ENCODE measurements at regions not wholly inside any gene's neighbourhood (a gene's known extent, or its start where the extent isn't known, plus 50 kb on each side); places are given as distances from the start of the nearest gene placed in this dataset.

DNA sequence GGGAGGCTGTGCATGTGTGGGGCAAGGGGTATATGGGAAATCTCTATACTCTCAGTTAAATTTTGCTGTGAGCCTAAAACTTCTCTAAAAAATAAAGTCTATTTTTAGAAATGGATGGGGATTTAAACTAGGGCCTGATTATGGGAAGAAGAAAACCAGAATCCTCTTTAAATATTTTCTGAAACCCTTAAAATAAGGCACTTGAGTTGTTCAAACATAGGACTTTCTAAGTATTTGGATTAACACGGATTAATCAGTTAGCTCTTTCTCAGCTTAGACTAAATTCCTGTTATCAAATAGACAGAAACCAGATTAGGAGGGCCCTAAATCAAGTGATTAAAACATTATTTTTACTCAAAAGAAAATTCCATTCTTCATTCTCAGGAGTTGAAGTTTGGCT, 438.4 kb downstream of the EFNA5 start:
- H3K36me3 Mint-ChIP-seq, result no peaks in the 10 kb centered on the region
- no peaks in the 10 kb centered on the region for H3K27me3 Mint-ChIP-seq
- no peak overlapping the region for H3K27ac Mint-ChIP-seq
- no peak for DNase-seq (ENCODE audit: low spot score in 2 of 2)
- H3K9me3 Mint-ChIP-seq, result no peaks in the 10 kb centered on the region
- H3K4me3 Mint-ChIP-seq, result no peak overlapping the region
- ATAC-seq (ENCODE audit: low read depth), result no peak
- H3K4me1 Mint-ChIP-seq, result no peaks in the 10 kb centered on the region

DNA sequence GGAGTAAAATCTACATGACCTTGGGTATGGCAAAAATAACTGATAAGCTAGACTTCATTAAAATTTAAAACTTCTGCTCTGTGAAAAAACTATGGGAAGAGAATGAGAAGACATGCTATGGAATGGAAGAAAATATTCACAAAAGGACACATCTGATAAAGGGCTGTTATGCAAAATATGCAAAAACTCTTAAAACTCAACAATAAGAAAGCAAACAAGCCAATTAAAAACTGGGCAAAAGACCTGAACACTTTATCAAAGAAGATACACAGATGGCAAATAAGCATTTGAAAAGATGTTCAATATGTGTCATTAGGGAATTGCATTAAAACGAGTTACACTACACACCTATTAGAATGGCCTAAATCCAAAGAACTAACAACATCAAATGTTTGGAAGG, 439.5 kb downstream of the EFNA5 start:
- ATAC-seq (ENCODE audit: low read depth), result no peak
- DNase-seq (ENCODE audit: low spot score in 2 of 2), result no peak
- Mint-ChIP-seq H3K27me3 (no peaks in the 10 kb centered on the region), H3K36me3 (no peaks in the 10 kb centered on the region), H3K4me3 (no peak overlapping the region), H3K4me1 (no peaks in the 10 kb centered on the region), H3K27ac (no peak overlapping the region), H3K9me3 (no peaks in the 10 kb centered on the region)

DNA sequence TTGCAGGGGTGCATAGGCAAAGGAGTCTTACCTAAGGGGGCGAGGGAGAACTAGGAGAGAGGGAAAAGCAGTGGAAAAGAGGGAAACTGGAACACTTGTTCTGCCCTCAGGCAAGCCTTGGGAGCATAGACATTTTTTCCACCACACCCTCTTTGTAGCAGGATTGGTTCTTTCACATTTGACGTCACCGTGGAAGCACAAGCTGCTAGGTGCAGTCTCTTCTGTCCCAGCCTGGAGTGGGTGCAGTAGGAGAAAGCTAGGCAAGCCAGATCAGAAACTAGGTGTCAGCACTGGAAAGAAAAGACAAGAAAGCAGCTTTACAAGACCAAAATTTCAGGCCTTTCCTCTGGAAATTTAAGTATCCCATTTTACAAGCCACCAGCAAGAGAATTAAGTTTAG, 440.4 kb downstream of the EFNA5 start:
- ATAC-seq (ENCODE audit: low read depth), result no peak
- H3K9me3 Mint-ChIP-seq, result peaks cover 3% of the 10 kb centered on the region
- no peaks in the 10 kb centered on the region for H3K27me3 Mint-ChIP-seq
- no peaks in the 10 kb centered on the region for H3K4me1 Mint-ChIP-seq
- no peaks in the 10 kb centered on the region for H3K36me3 Mint-ChIP-seq
- DNase-seq (ENCODE audit: low spot score in 2 of 2), result no peak
- H3K4me3 Mint-ChIP-seq, result no peak overlapping the region
- H3K27ac Mint-ChIP-seq, result no peak overlapping the region

DNA sequence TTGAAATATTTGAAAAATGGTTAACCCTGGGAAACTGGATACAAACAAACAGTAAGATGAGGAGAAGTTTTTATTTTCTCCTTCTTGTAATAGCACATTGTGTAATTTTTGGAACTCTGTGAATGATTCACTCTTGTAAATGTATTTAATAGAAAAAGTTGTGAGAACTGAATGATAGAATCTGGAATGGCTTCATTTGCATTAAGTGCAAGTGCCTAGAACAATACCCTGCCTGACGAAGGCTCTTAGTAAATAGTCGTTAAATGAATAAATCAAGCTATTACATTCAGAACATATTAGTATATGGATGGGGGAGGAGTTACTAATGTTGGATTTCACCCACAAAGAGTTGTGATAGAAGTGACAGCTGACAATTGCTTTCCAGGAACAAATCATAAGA, 442.5 kb downstream of the EFNA5 start:
- Mint-ChIP-seq H3K4me3 (no peak overlapping the region), H3K36me3 (no peaks in the 10 kb centered on the region), H3K4me1 (no peaks in the 10 kb centered on the region), H3K9me3 (peaks cover 6% of the 10 kb centered on the region), H3K27me3 (no peaks in the 10 kb centered on the region), H3K27ac (no peak overlapping the region)
- ATAC-seq (ENCODE audit: low read depth) (no peak), DNase-seq (ENCODE audit: low spot score in 2 of 2) (no peak)

DNA sequence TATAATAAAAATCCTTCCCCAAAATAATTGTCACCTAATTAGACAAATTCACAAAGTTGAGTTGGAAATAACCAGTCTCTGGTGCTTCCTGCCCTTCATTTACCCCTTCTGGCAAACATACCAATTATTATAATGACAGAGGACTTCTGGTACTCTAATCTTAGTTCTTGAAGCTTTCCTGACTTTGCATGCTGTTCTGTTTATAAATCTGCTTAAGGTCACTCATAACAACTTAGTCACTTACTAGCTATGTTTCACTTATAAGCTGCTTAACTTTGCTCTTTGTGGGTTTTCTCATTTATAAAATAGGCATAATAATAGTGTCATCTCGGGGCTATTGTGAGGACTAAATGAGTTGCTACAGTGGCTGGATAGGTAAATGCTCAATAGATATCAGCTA, 446.5 kb downstream of the EFNA5 start:
- Mint-ChIP-seq H3K36me3 (no peaks in the 10 kb centered on the region), H3K4me3 (no peak overlapping the region), H3K27ac (no peak overlapping the region), H3K27me3 (no peaks in the 10 kb centered on the region), H3K4me1 (no peaks in the 10 kb centered on the region), H3K9me3 (peaks cover 6% of the 10 kb centered on the region)
- no peak for DNase-seq (ENCODE audit: low spot score in 2 of 2)
- ATAC-seq (ENCODE audit: low read depth), result no peak

DNA sequence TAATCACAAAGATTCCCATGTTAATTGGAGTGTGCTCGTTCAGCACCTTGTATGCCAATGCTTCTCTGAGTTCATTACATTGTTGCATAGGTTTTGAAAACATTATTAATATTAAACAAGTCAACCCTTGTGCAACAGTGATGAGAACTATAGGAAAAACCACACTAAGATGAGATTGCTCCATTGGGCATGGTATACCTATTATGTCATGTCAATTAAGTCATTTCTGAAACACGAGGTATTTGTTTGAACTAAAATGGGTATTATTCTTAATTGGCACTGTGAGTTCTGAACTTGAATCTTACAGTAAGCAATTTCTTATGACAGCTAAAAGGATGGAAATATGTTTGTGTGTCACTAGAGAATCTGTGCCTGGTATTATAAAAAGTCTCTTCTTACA, 447.7 kb downstream of the EFNA5 start:
- no peaks in the 10 kb centered on the region for H3K4me1 Mint-ChIP-seq
- no peak overlapping the region for H3K4me3 Mint-ChIP-seq
- H3K27ac Mint-ChIP-seq, result no peak overlapping the region
- ATAC-seq (ENCODE audit: low read depth) (no peak), DNase-seq (ENCODE audit: low spot score in 2 of 2) (no peak)
- no peaks in the 10 kb centered on the region for H3K36me3 Mint-ChIP-seq
- H3K9me3 Mint-ChIP-seq, result peaks cover 6% of the 10 kb centered on the region
- no peaks in the 10 kb centered on the region for H3K27me3 Mint-ChIP-seq

DNA sequence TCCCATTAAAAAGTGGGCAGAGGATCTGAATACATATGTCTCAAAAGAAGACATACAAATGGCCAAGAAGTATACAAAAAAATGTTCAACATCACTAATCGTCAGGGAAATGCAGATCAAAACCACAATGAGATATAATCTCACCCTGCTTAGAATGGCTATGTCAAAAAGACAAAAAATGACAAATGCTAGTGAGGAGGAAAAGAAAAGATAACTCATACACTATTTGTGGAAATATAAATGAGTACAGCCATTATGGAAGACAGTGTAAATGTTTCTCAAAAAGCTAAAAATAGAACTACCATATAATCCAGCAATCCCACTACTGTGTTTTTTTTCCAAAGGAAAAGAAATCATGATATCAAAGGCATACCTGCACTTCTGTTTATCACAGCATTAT, 450.7 kb downstream of the EFNA5 start:
- no peaks in the 10 kb centered on the region for H3K36me3 Mint-ChIP-seq
- no peaks in the 10 kb centered on the region for H3K27me3 Mint-ChIP-seq
- no peak for ATAC-seq (ENCODE audit: low read depth)
- no peak overlapping the region for H3K4me3 Mint-ChIP-seq
- H3K27ac Mint-ChIP-seq, result no peak overlapping the region
- DNase-seq (ENCODE audit: low spot score in 2 of 2), result no peak
- H3K4me1 Mint-ChIP-seq, result peaks cover 2% of the 10 kb centered on the region
- H3K9me3 Mint-ChIP-seq, result no peaks in the 10 kb centered on the region

DNA sequence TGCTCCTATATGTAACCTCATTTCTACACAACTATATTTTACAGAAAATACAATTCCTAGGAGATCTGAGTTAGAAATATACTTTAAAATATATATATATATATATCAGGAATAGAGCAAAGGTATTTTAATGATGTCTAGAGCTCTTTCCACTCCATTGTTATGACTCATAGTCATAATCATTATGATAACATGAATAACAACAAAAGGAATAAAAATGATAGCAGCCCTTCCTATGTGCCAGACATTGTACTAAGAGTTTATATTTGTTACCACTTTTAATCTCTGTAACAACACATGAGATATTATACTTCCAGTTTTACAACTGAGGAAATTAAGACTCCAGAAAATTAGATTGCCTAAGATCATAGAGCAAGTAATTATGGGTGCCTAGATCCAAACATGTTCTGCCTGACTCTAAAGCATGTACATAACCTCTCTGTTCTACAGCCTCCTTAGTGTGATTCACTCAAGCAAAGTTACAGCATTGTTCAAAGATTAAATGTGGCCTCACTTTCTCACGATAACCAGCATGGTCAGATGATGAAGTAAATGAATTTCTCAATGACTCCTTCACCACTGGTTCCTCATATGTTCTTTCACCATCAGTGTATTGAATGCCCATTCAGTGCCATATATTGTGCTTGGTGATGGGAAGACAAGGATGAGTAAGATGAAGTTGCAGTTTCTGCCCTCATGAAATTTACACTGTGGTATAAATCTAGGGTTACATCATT, 452.1 kb downstream of the EFNA5 start:
- Mint-ChIP-seq H3K9me3 (no peaks in the 10 kb centered on the region), H3K27ac (no peak overlapping the region), H3K36me3 (no peaks in the 10 kb centered on the region), H3K4me3 (no peak overlapping the region), H3K27me3 (no peaks in the 10 kb centered on the region), H3K4me1 (peaks cover 2% of the 10 kb centered on the region)
- no peak for ATAC-seq (ENCODE audit: low read depth)
- DNase-seq (ENCODE audit: low spot score in 2 of 2), result no peak

DNA sequence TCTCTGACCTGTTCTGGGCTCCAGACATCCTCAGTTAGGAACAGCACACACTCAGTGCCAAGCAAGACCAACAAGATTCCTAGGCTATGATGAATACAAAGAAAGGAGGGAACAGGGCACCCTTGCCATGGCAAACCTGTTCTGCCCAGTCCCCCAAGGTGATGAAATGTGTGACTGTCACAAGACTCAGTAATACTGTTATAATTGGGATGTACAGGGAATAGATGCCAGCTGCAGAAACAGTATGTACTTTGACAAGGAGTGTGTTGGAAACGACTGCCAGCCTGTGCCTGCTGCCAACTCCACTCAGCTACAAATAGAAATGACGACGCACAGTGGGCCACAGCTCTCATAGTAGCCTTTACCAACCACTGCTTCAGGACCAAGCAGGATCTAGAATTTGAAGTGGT, 453.0 kb downstream of the EFNA5 start:
- H3K4me3 Mint-ChIP-seq, result no peak overlapping the region
- no peaks in the 10 kb centered on the region for H3K36me3 Mint-ChIP-seq
- ATAC-seq (ENCODE audit: low read depth) (no peak), DNase-seq (ENCODE audit: low spot score in 2 of 2) (no peak)
- H3K27me3 Mint-ChIP-seq, result no peaks in the 10 kb centered on the region
- H3K9me3 Mint-ChIP-seq, result no peaks in the 10 kb centered on the region
- peaks cover 2% of the 10 kb centered on the region for H3K4me1 Mint-ChIP-seq
- H3K27ac Mint-ChIP-seq, result no peak overlapping the region

DNA sequence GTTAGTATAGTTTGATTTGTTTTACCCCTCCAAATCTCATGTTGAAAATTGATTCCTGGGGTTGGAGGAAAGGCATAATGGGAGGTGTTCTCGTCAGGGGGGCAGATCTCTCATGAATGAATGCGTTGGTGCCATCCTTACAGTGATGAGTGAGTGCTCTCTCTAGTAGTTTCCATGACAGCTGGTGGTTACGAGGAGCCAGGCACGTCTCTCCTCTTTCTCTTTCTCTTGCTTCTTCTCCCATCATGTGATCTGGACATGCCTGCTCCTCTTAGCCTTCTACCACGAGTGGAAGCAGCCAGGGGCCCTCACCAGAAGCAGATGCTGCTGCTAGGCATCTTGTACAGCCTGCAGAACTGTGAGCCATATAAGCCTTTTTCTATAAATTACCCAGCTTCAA, 454.1 kb downstream of the EFNA5 start:
- no peak for ATAC-seq (ENCODE audit: low read depth)
- H3K27ac Mint-ChIP-seq, result no peak overlapping the region
- H3K27me3 Mint-ChIP-seq, result no peaks in the 10 kb centered on the region
- DNase-seq (ENCODE audit: low spot score in 2 of 2), result no peak
- H3K4me1 Mint-ChIP-seq, result peaks cover 2% of the 10 kb centered on the region
- no peak overlapping the region for H3K4me3 Mint-ChIP-seq
- no peaks in the 10 kb centered on the region for H3K36me3 Mint-ChIP-seq
- H3K9me3 Mint-ChIP-seq, result no peaks in the 10 kb centered on the region

DNA sequence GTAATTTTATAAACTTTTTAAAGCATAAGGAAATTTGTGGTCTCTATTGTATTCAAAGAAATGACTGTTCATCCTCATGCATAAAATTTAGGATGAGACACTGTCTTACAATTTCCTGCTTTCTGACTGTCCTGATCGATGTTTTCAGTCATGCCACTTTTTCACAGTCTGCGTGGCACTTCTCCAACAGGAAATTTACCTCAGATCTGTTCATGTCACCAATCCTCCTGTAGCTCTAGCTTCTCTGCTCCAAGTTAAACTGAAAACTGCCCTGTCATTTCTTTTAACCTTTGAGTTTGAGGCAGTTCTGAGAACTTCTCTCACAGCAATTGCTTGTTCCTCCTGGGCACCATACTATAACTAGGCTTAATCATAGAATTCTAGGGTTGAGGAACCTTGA, 455.1 kb downstream of the EFNA5 start:
- no peak for ATAC-seq (ENCODE audit: low read depth)
- Mint-ChIP-seq H3K4me1 (peaks cover 2% of the 10 kb centered on the region), H3K9me3 (no peaks in the 10 kb centered on the region), H3K36me3 (no peaks in the 10 kb centered on the region), H3K27me3 (no peaks in the 10 kb centered on the region), H3K27ac (no peak overlapping the region), H3K4me3 (no peak overlapping the region)
- no peak for DNase-seq (ENCODE audit: low spot score in 2 of 2)

DNA sequence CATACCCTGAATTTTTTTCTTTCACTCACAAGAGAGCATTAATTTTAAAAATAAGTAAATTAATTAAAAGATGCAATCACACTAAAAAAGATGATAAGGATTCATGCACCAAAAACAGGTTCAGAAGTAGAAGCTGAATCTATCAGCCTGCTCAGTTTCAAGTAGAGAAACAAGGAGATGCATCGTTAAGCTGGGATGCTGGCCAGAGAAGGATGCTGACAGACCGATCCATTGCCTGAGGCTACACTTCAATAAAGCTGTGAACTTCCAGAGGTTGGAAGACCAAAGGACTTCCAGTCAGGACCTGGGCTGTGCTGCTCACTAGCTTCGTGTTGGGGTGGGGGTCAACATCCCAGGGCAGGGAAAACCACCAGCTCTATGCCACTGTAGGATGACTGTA, 457.7 kb downstream of the EFNA5 start:
- H3K4me1 Mint-ChIP-seq, result peaks cover 2% of the 10 kb centered on the region

DNA sequence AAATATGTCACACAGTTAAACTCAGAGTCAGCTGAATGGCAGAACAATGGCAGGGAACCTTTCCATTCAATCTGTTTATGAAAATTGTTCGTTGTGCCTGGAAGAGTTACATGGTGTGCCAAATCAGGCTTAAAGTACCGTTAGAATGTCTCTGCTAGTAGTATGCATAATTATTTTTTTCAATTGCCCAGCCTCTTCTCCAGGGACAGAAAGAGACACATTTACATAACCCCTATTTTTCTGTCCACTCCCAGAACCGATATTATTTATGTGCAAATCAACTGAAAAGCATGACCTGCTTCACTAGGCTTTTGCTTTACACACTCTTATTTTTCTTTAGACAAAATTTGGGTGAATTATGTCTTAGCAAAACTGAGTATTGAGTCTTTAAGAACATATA, 459.1 kb downstream of the EFNA5 start:
- no peak for ATAC-seq (ENCODE audit: low read depth)
- no peaks in the 10 kb centered on the region for H3K27me3 Mint-ChIP-seq
- peaks cover under 1% of the 10 kb centered on the region for H3K4me1 Mint-ChIP-seq
- no peak overlapping the region for H3K27ac Mint-ChIP-seq
- peaks cover 4% of the 10 kb centered on the region for H3K9me3 Mint-ChIP-seq
- H3K36me3 Mint-ChIP-seq, result no peaks in the 10 kb centered on the region
- no peak for DNase-seq (ENCODE audit: low spot score in 2 of 2)
- no peak overlapping the region for H3K4me3 Mint-ChIP-seq

More for the DNA sequence above, 457.7 kb downstream of the EFNA5 start:
- H3K4me3 Mint-ChIP-seq, result no peak overlapping the region
- no peak overlapping the region for H3K27ac Mint-ChIP-seq
- H3K27me3 Mint-ChIP-seq, result no peaks in the 10 kb centered on the region
- no peaks in the 10 kb centered on the region for H3K9me3 Mint-ChIP-seq
- DNase-seq (ENCODE audit: low spot score in 2 of 2) (no peak), ATAC-seq (ENCODE audit: low read depth) (no peak)
- no peaks in the 10 kb centered on the region for H3K36me3 Mint-ChIP-seq

DNA sequence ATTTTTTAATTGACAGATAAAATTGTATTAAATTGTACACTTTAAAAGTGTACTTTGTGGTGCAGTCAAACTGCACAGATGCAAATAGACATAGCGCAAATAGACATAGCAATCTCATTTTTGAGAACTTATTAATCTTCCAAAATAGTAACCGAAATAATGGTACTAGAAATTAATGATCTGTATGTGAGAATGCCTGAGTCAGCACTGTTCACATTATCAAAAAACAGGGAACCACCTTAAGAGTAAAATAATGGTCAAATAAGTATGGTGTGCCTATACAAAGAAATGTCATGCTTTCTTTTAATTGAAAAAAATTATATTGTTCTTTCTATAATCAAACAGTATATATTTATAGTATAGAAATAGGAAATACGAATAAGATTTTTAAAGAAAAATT, 461.9 kb downstream of the EFNA5 start:
- DNase-seq (ENCODE audit: low spot score in 2 of 2), result no peak
- no peak for ATAC-seq (ENCODE audit: low read depth)
- H3K27me3 Mint-ChIP-seq, result no peaks in the 10 kb centered on the region
- H3K4me3 Mint-ChIP-seq, result no peak overlapping the region
- no peaks in the 10 kb centered on the region for H3K4me1 Mint-ChIP-seq
- H3K36me3 Mint-ChIP-seq, result no peaks in the 10 kb centered on the region
- H3K9me3 Mint-ChIP-seq, result peaks cover 4% of the 10 kb centered on the region
- no peak overlapping the region for H3K27ac Mint-ChIP-seq

DNA sequence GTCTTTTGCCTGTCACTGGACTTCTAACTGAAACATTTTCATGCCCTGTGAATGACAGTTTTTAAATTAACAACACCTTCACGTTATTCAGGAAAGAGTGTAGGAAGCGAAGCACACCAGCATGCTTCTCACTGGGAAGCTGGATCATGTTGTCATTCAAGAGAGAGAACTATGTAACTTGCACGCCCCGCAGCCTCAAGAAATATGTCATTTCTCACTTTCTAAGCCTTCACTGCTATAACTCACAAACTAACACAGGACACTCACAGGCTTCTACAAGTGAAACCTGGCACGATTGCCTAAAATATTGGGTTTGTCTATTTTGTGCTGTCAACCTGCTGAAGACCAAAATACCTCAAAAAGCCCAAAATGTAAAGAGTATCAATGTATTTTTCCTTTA, 466.3 kb downstream of the EFNA5 start:
- Mint-ChIP-seq H3K27ac (no peak overlapping the region), H3K27me3 (no peaks in the 10 kb centered on the region), H3K4me3 (no peak overlapping the region), H3K4me1 (no peaks in the 10 kb centered on the region), H3K9me3 (peaks cover 4% of the 10 kb centered on the region), H3K36me3 (no peaks in the 10 kb centered on the region)
- DNase-seq (ENCODE audit: low spot score in 2 of 2) (no peak), ATAC-seq (ENCODE audit: low read depth) (no peak)
